ENCODE measurements at regions not wholly inside any gene's neighbourhood (a gene's known extent, or its start where the extent isn't known, plus 50 kb on each side); places are given as distances from the start of the nearest gene placed in this dataset.

- TF ChIP-seq CTCF (IDR thresholded peaks at IDR 0.05; ENCODE audit: borderline replicate concordance, extremely low read depth, low read length, poor library complexity, severe bottlenecking): no peak
- no peak for TF ChIP-seq EZH2 (IDR thresholded peaks at IDR 0.05; ENCODE audit: borderline replicate concordance, low read depth, low read length, severe bottlenecking)
Observed at GRCh38 chr13:50460358-50460757, 383.1 kb downstream of the DLEU7 start.
